Colonic mucosa (tissue), 4 donors: ENCODE measurements at regions not wholly inside any gene's neighbourhood (a gene's known extent, or its start where the extent isn't known, plus 50 kb on each side); places are given as distances from the start of the nearest gene placed in this dataset.

ENCODE experiments used
- DNase-seq: peaks from one replicate; pipeline ENCODE4 v3.0.0-alpha.2; 2020
- H3K27ac ChIP-seq: fragments of 200-600 bp; one replicate; pipeline ENCODE4 v1.8.0; 2021
- H3K27me3 ChIP-seq: fragments of 200-600 bp; one replicate; pipeline ENCODE4 v1.8.0; 2021
- H3K36me3 ChIP-seq: fragments of 200-600 bp; one replicate; pipeline ENCODE4 v1.8.0; 2021
- H3K4me1 ChIP-seq: fragments of 200-600 bp; one replicate; pipeline ENCODE4 v1.8.0; 2021; ENCODE audit warnings: mild to moderate bottlenecking
- H3K4me3 ChIP-seq: fragments of 200-600 bp; one replicate; pipeline ENCODE4 v1.8.0; 2021
- H3K9ac ChIP-seq, 2 donors: one replicate each; pipeline ENCODE4 v1.7.0; 2013; ENCODE audit warnings: control low read depth in 2 of 2, low read depth in 2 of 2, low read length in 2 of 2
- H3K9me3 ChIP-seq: fragments of 200-600 bp; one replicate; pipeline ENCODE4 v1.8.0; 2021
- intact Hi-C: fragments of 100-400 bp; cut with DNase I; formaldehyde crosslinking; loops from one replicate; pipeline ENCODE4 v1.14.1; 2022
- TF ChIP-seq, protein P1 (sequence below): fragments of 200-600 bp; IDR thresholded peaks from one replicate; pipeline ENCODE4 v1.8.0; 2022; ENCODE audit warnings: antibody characterized with exemption, mild to moderate bottlenecking
- donor health status: healthy.
- donor health status: DM: no; HTN: no; CAD: no.
- donor health status: DM: no; HTN: no; CAD: no.

- no peak overlapping the region for H3K4me3 ChIP-seq
- no peak overlapping the region for H3K9ac ChIP-seq
- no peaks in the 10 kb centered on the region for H3K9me3 ChIP-seq
- no peaks in the 10 kb centered on the region for H3K4me1 ChIP-seq
- no peaks in the 10 kb centered on the region for H3K36me3 ChIP-seq
- H3K27me3 ChIP-seq = no peaks in the 10 kb centered on the region
- intact Hi-C loops = no loop called here
- TF ChIP-seq, protein P1, sequence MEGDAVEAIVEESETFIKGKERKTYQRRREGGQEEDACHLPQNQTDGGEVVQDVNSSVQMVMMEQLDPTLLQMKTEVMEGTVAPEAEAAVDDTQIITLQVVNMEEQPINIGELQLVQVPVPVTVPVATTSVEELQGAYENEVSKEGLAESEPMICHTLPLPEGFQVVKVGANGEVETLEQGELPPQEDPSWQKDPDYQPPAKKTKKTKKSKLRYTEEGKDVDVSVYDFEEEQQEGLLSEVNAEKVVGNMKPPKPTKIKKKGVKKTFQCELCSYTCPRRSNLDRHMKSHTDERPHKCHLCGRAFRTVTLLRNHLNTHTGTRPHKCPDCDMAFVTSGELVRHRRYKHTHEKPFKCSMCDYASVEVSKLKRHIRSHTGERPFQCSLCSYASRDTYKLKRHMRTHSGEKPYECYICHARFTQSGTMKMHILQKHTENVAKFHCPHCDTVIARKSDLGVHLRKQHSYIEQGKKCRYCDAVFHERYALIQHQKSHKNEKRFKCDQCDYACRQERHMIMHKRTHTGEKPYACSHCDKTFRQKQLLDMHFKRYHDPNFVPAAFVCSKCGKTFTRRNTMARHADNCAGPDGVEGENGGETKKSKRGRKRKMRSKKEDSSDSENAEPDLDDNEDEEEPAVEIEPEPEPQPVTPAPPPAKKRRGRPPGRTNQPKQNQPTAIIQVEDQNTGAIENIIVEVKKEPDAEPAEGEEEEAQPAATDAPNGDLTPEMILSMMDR = no peak
- no peak overlapping the region for H3K27ac ChIP-seq
- DNase-seq = no peak
Measured at GRCh38 chr1:84749427-84749826, 59.2 kb upstream of the SSX2IP start.

DNA sequence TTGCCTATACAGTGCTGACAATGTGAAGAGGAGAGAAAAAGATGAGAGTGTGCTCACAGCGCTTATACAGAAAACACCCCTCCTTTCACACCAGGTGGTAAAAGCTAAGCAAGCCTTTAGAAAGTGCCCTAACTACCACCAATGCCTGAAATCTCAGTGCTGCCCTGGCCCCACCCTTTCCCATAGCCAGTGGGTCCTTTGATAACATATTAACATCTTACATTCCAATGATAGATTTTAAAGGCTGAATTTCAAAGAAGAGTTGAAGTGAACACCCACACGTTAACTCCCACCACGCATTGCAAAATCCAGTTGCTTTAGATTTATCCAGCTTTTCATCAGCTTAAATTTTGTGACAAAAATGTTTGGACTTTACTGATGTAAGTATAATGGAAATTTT, 58.1 kb upstream of the SSX2IP start:
- DNase-seq = no peak
- Histone ChIP-seq H3K4me3 (no peak overlapping the region), H3K27me3 (no peaks in the 10 kb centered on the region), H3K36me3 (no peaks in the 10 kb centered on the region), H3K27ac (no peak overlapping the region), H3K9ac (no peak overlapping the region), H3K9me3 (no peaks in the 10 kb centered on the region), H3K4me1 (no peaks in the 10 kb centered on the region)
- TF ChIP-seq, protein P1 = no peak
- intact Hi-C loops = no loop called here

- Histone ChIP-seq H3K36me3 (no peaks in the 10 kb centered on the region), H3K27me3 (no peaks in the 10 kb centered on the region), H3K9ac (no peak overlapping the region), H3K27ac (no peak overlapping the region), H3K4me1 (no peaks in the 10 kb centered on the region), H3K4me3 (no peak overlapping the region), H3K9me3 (no peaks in the 10 kb centered on the region)
- TF ChIP-seq, protein P1 = no peak
- intact Hi-C loops = no loop called here
- no peak for DNase-seq
Measured at GRCh38 chr1:84745857-84746256, 55.6 kb upstream of the SSX2IP start.

DNA sequence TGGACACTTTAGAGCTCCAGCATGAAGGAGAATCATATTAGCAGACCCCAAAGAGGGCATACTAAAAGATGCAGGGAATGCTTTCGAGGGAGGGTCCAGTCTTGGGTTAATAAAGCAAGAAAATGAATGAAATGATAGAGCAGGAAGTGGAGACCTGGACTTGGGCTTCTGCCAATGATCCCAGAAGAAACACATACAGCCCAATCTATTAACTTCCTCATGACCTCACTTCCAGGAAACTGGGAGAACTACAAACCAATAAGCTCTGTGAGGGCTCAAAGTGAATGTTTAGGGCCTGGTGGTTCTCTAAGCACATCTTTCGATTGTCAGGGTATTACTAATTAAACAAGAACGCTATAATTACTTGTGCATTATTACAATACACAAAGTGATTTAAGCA, 53.6 kb upstream of the SSX2IP start:
- intact Hi-C loops = no loop called here
- no peaks in the 10 kb centered on the region for H3K27me3 ChIP-seq
- TF ChIP-seq, protein P1 = no peak

GRCh38 chr1:84742653-84743052, 52.4 kb upstream of the SSX2IP start:
- intact Hi-C loops = no loop called here

More for the DNA sequence above, 53.6 kb upstream of the SSX2IP start:
- Histone ChIP-seq H3K36me3 (no peaks in the 10 kb centered on the region), H3K9ac (no peak overlapping the region), H3K27ac (no peak overlapping the region), H3K4me1 (no peaks in the 10 kb centered on the region), H3K9me3 (no peaks in the 10 kb centered on the region), H3K4me3 (no peak overlapping the region)
- no peak for DNase-seq

More at GRCh38 chr1:84742653-84743052, 52.4 kb upstream of the SSX2IP start:
- Histone ChIP-seq H3K9ac (no peak overlapping the region), H3K36me3 (no peaks in the 10 kb centered on the region), H3K4me1 (no peaks in the 10 kb centered on the region), H3K9me3 (no peaks in the 10 kb centered on the region), H3K4me3 (no peak overlapping the region), H3K27ac (no peak overlapping the region), H3K27me3 (no peaks in the 10 kb centered on the region)
- TF ChIP-seq, protein P1 = no peak
- DNase-seq = no peak
